HEK293 (cell line): ENCODE measurements at regions not wholly inside any gene's neighbourhood (a gene's known extent, or its start where the extent isn't known, plus 50 kb on each side); places are given as distances from the start of the nearest gene placed in this dataset.

ENCODE experiments used
- CTCF ChIA-PET: fragments of 350-600 bp; formaldehyde crosslinking; extraction: SDS; loops from one replicate; lab custom pipeline; 2021; ENCODE audit warnings: antibody characterized with exemption; lab: Yijun Ruan, JAX
- POLR2A ChIA-PET: fragments of 300-600 bp; formaldehyde crosslinking; extraction: SDS; loops from one replicate; lab custom pipeline; 2020; ENCODE audit warnings: antibody characterized with exemption, inconsistent platforms; lab: Yijun Ruan, JAX
- H3K27ac ChIP-seq: fragments of 200-500 bp; sonication (Bioruptor generic); 2 replicates; pipeline ENCODE4 v1.5.1; 2014; ENCODE audit warnings: low read depth, low read length, control low read depth, inconsistent platforms; ENCODE audit errors: extremely low read depth
- H3K36me3 ChIP-seq, 2 experiments: fragments of 200-500 bp in 1 of 2; sonication (Bioruptor generic) in 1 of 2; 1 replicate in 1 of 2; 2 replicates in 1 of 2; pipeline ENCODE4 v1.5.1; 2014 to 2017; ENCODE audit warnings: inconsistent platforms in 2 of 2, low read length in 2 of 2; ENCODE audit not compliant: control insufficient read depth in 2 of 2, insufficient read depth in 1 of 2
- H3K4me1 ChIP-seq: fragments of 200-500 bp; sonication (Bioruptor generic); 2 replicates; pipeline ENCODE4 v1.5.1; 2014; ENCODE audit warnings: mild to moderate bottlenecking, low read length, inconsistent platforms; ENCODE audit not compliant: control insufficient read depth, insufficient read depth
- H3K4me3 ChIP-seq: 2 replicates; pipeline ENCODE4 v1.5.1; 2011; ENCODE audit warnings: low read depth, mild to moderate bottlenecking, control low read depth, low read length, moderate library complexity
- H3K9me3 ChIP-seq: fragments of 200-500 bp; sonication (Bioruptor generic); 2 replicates; pipeline ENCODE4 v1.5.1; 2014; ENCODE audit warnings: low read depth, low read length, inconsistent platforms; ENCODE audit not compliant: control insufficient read depth, insufficient read depth
- BCL11A ChIP-seq: fragments of 450-650 bp; formaldehyde crosslinking; IDR thresholded peaks from 2 replicates; pipeline ENCODE4 v1.5.1; 2016; ENCODE audit warnings: low read depth, missing biosample characterization, missing genetic modification characterization
- PRDM1 ChIP-seq: fragments of 450-650 bp; formaldehyde crosslinking; IDR thresholded peaks from 2 replicates; pipeline ENCODE4; 2016; ENCODE audit warnings: missing biosample characterization, missing genetic modification characterization
- SCRT1 ChIP-seq: fragments of 450-650 bp; formaldehyde crosslinking; IDR thresholded peaks from 2 replicates; pipeline ENCODE4 v1.5.1; 2016; ENCODE audit warnings: missing biosample characterization, missing genetic modification characterization, borderline replicate concordance
- SP2 ChIP-seq: fragments of 450-650 bp; formaldehyde crosslinking; IDR thresholded peaks from 2 replicates; pipeline ENCODE4 v1.5.1; 2016; ENCODE audit warnings: missing biosample characterization, missing genetic modification characterization
- ZBTB26 ChIP-seq: fragments of 450-650 bp; formaldehyde crosslinking; optimal IDR thresholded peaks from 2 replicates; pipeline ENCODE3; 2016; ENCODE audit warnings: missing biosample characterization, mild to moderate bottlenecking, missing genetic modification characterization
- ZBTB44 ChIP-seq: fragments of 450-650 bp; IDR thresholded peaks from 2 replicates; pipeline ENCODE4 v1.5.1; 2018; ENCODE audit warnings: missing biosample characterization, mild to moderate bottlenecking, missing genetic modification characterization
- ZBTB48 ChIP-seq: fragments of 450-650 bp; formaldehyde crosslinking; IDR thresholded peaks from 2 replicates; pipeline ENCODE4 v1.5.1; 2016; ENCODE audit warnings: missing biosample characterization, missing genetic modification characterization
- ZBTB6 ChIP-seq: fragments of 450-650 bp; formaldehyde crosslinking; IDR thresholded peaks from 2 replicates; pipeline ENCODE4 v1.5.1; 2017; ENCODE audit warnings: missing biosample characterization, missing genetic modification characterization
- ZFP3 ChIP-seq: fragments of 450-650 bp; formaldehyde crosslinking; IDR thresholded peaks from 2 replicates; pipeline ENCODE4 v1.5.1; 2016; ENCODE audit warnings: low read depth, missing biosample characterization, missing genetic modification characterization
- ZNF121 ChIP-seq: fragments of 450-650 bp; formaldehyde crosslinking; IDR thresholded peaks from 2 replicates; pipeline ENCODE4 v1.5.1; 2016; ENCODE audit warnings: missing biosample characterization, missing genetic modification characterization
- ZNF132 ChIP-seq: fragments of 450-650 bp; formaldehyde crosslinking; IDR thresholded peaks from 2 replicates; pipeline ENCODE4 v1.5.1; 2017; ENCODE audit warnings: missing biosample characterization, missing genetic modification characterization, borderline replicate concordance
- ZNF157 ChIP-seq: fragments of 450-650 bp; formaldehyde crosslinking; IDR thresholded peaks from 2 replicates; pipeline ENCODE4 v1.5.1; 2016; ENCODE audit warnings: missing biosample characterization, missing genetic modification characterization
- ZNF266 ChIP-seq: fragments of 450-650 bp; formaldehyde crosslinking; IDR thresholded peaks from 2 replicates; pipeline ENCODE4 v1.5.1; 2016; ENCODE audit warnings: missing biosample characterization, missing genetic modification characterization, low read depth
- ZNF280D ChIP-seq: fragments of 450-650 bp; formaldehyde crosslinking; IDR thresholded peaks from 2 replicates; pipeline ENCODE4 v1.5.1; 2016; ENCODE audit warnings: missing biosample characterization, missing genetic modification characterization
- ZNF350 ChIP-seq: fragments of 450-650 bp; formaldehyde crosslinking; IDR thresholded peaks from 2 replicates; pipeline ENCODE4 v1.5.0; 2017; ENCODE audit warnings: missing biosample characterization, mild to moderate bottlenecking, missing genetic modification characterization
- ZNF404 ChIP-seq: fragments of 450-650 bp; formaldehyde crosslinking; IDR thresholded peaks from 2 replicates; pipeline ENCODE4 v1.5.1; 2017; ENCODE audit warnings: missing biosample characterization, missing genetic modification characterization
- ZNF48 ChIP-seq: fragments of 450-650 bp; formaldehyde crosslinking; IDR thresholded peaks from 2 replicates; pipeline ENCODE4 v1.5.1; 2016; ENCODE audit warnings: missing biosample characterization, missing genetic modification characterization
- ZNF501 ChIP-seq: fragments of 450-650 bp; formaldehyde crosslinking; IDR thresholded peaks from 2 replicates; pipeline ENCODE4 v1.5.1; 2016; ENCODE audit warnings: missing biosample characterization, missing genetic modification characterization
- ZNF510 ChIP-seq: fragments of 450-650 bp; formaldehyde crosslinking; IDR thresholded peaks from 2 replicates; pipeline ENCODE4 v1.5.1; 2018; ENCODE audit warnings: mild to moderate bottlenecking, missing genetic modification characterization, missing biosample characterization; ENCODE audit not compliant: insufficient replicate concordance
- ZNF513 ChIP-seq: fragments of 450-650 bp; IDR thresholded peaks from 2 replicates; pipeline ENCODE4 v1.5.1; 2018; ENCODE audit warnings: missing biosample characterization, missing genetic modification characterization
- ZNF555 ChIP-seq: fragments of 450-650 bp; formaldehyde crosslinking; conservative IDR thresholded peaks from 2 replicates; pipeline ENCODE4 v1.5.1; 2017; ENCODE audit warnings: missing biosample characterization, mild to moderate bottlenecking, missing genetic modification characterization, inconsistent platforms
- ZNF571 ChIP-seq: fragments of 450-650 bp; formaldehyde crosslinking; IDR thresholded peaks from 2 replicates; pipeline ENCODE4 v1.5.0; 2017; ENCODE audit warnings: missing biosample characterization, missing genetic modification characterization
- ZNF596 ChIP-seq: fragments of 450-650 bp; IDR thresholded peaks from 2 replicates; pipeline ENCODE4 v1.5.0; 2018; ENCODE audit warnings: missing biosample characterization, mild to moderate bottlenecking, missing genetic modification characterization, moderate library complexity
- ZNF792 ChIP-seq: fragments of 450-650 bp; formaldehyde crosslinking; IDR thresholded peaks from 2 replicates; pipeline ENCODE4 v1.5.1; 2016; ENCODE audit warnings: missing biosample characterization, missing genetic modification characterization

GRCh38 chr14:94925416-94926173, 155.7 kb upstream of the GSC start (continued):
- TF ChIP-seq ZNF280D (tag by site-specific recombination) (no peak), ZNF555 (tag by site-specific recombination) (no peak), SCRT1 (no peak), ZBTB26 (no peak), ZNF513 (tag by site-specific recombination) (no peak), PRDM1 (no peak)

- ChIA-PET POLR2A (no interaction called here), CTCF (no interaction called here)
- H3K36me3 ChIP-seq = no peaks in the 10 kb centered on the region
- H3K4me3 ChIP-seq = no peak overlapping the region
- H3K27ac ChIP-seq = no peak overlapping the region
- no peaks in the 10 kb centered on the region for H3K9me3 ChIP-seq
- TF ChIP-seq ZNF266 (tag by site-specific recombination) (no peak), ZNF350 (tag by site-specific recombination) (no peak), ZFP3 (tag by site-specific recombination) (no peak), ZBTB48 (tag by site-specific recombination) (no peak), ZNF571 (tag by site-specific recombination) (no peak), ZNF510 (tag by site-specific recombination) (no peak), ZNF501 (no peak), ZNF132 (tag by site-specific recombination) (no peak), ZNF157 (tag by site-specific recombination) (no peak), ZNF48 (no peak), BCL11A (tag by site-specific recombination) (no peak)
- H3K4me1 ChIP-seq = no peaks in the 10 kb centered on the region
Observed at GRCh38 chr14:94924189-94924588, 154.3 kb upstream of the GSC start.

GRCh38 chr14:94923786-94924185, 153.9 kb upstream of the GSC start:
- Histone ChIP-seq H3K27ac (no peak overlapping the region), H3K4me1 (no peaks in the 10 kb centered on the region), H3K9me3 (no peaks in the 10 kb centered on the region), H3K36me3 (no peaks in the 10 kb centered on the region), H3K4me3 (no peak overlapping the region)
- ChIA-PET CTCF (no interaction called here), POLR2A (no interaction called here)
- no peak for TF ChIP-seq ZBTB44
- no peak for TF ChIP-seq ZNF792 (tag by site-specific recombination)
- no peak for TF ChIP-seq ZNF121 (tag by site-specific recombination)
- no peak for TF ChIP-seq ZBTB6
- TF ChIP-seq SP2 (tag by site-specific recombination) = no peak
- no peak for TF ChIP-seq ZNF596 (tag by site-specific recombination)
- TF ChIP-seq ZNF404 (tag by site-specific recombination) = no peak
